HFFc6 (cell line): ENCODE measurements at regions not wholly inside any gene's neighbourhood (a gene's known extent, or its start where the extent isn't known, plus 50 kb on each side); places are given as distances from the start of the nearest gene placed in this dataset.

Experiments
- DNase-seq: peaks from one replicate; pipeline ENCODE4 v3.0.0-alpha.2; 2018
- H3K27ac Mint-ChIP-seq: 2 replicates; pipeline ENCODE4 v1.8.0; 2020; ENCODE audit warnings: mild to moderate bottlenecking, mixed read lengths
- H3K27me3 Mint-ChIP-seq: 2 replicates; pipeline ENCODE4 v1.8.0; 2021; ENCODE audit warnings: mild to moderate bottlenecking, moderate library complexity, mixed read lengths; ENCODE audit not compliant: insufficient read depth
- H3K36me3 Mint-ChIP-seq: 2 replicates; pipeline ENCODE4 v1.8.0; 2021; ENCODE audit warnings: low read depth, mixed read lengths
- H3K4me1 Mint-ChIP-seq: 2 replicates; pipeline ENCODE4 v1.8.0; 2020; ENCODE audit warnings: low read depth, mixed read lengths
- H3K4me3 Mint-ChIP-seq: 2 replicates; pipeline ENCODE4 v1.8.0; 2020; ENCODE audit warnings: mild to moderate bottlenecking, moderate library complexity, mixed read lengths
- H3K9me3 Mint-ChIP-seq: 2 replicates; pipeline ENCODE4 v1.8.0; 2020; ENCODE audit warnings: mild to moderate bottlenecking, mixed read lengths
- CTCF ChIP-seq: fragments of 200-600 bp; sonication (generic); IDR thresholded peaks from 2 replicates; pipeline ENCODE4 v1.5.0; 2021; ENCODE audit warnings: antibody characterized with exemption, mild to moderate bottlenecking

DNA sequence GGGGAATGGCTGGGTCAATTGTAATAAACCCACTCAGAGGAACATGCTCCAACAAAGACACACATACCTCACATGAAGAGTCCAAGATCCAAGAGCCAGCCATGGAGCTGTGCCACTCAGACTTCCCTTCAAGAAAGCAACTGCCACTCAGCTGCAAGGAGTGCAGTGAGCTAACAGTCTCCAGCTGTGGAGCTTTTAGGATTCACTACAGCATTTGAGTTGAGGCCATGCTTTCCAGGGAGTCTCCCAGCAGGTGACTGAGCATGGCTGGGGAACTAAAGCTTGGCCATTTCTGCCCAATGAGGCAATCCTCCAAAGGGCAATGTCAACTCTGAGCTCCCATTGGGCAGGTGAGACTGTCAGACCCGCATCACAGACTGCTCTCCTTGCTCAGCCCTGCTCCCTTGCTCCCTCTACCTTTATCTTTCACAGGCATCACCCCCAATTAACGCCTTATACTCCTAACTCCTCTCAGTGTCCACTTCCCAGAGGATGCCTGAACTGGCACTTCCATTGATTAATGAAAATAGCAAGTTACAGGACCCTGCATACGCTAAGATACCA is 165.3 kb upstream of the CTNNB1 start:
- no peak overlapping the region for H3K4me3 Mint-ChIP-seq
- no peaks in the 10 kb centered on the region for H3K27me3 Mint-ChIP-seq
- H3K9me3 Mint-ChIP-seq: peaks cover 19% of the 10 kb centered on the region
- H3K36me3 Mint-ChIP-seq: no peaks in the 10 kb centered on the region
- H3K27ac Mint-ChIP-seq: no peak overlapping the region
- no peaks in the 10 kb centered on the region for H3K4me1 Mint-ChIP-seq
- DNase-seq: no peak
- no peak for TF ChIP-seq CTCF

- H3K27ac Mint-ChIP-seq: no peak overlapping the region
- no peak for DNase-seq
- H3K4me1 Mint-ChIP-seq: no peaks in the 10 kb centered on the region
- H3K4me3 Mint-ChIP-seq: no peak overlapping the region
- H3K9me3 Mint-ChIP-seq: peaks cover 19% of the 10 kb centered on the region
- no peaks in the 10 kb centered on the region; the same call in 1 of the 2 replicates for H3K27me3 Mint-ChIP-seq
- no peak for TF ChIP-seq CTCF
- no peaks in the 10 kb centered on the region for H3K36me3 Mint-ChIP-seq
These were observed 163.8 kb upstream of the CTNNB1 start for GRCh38 chr3:41035456-41036022.

DNA sequence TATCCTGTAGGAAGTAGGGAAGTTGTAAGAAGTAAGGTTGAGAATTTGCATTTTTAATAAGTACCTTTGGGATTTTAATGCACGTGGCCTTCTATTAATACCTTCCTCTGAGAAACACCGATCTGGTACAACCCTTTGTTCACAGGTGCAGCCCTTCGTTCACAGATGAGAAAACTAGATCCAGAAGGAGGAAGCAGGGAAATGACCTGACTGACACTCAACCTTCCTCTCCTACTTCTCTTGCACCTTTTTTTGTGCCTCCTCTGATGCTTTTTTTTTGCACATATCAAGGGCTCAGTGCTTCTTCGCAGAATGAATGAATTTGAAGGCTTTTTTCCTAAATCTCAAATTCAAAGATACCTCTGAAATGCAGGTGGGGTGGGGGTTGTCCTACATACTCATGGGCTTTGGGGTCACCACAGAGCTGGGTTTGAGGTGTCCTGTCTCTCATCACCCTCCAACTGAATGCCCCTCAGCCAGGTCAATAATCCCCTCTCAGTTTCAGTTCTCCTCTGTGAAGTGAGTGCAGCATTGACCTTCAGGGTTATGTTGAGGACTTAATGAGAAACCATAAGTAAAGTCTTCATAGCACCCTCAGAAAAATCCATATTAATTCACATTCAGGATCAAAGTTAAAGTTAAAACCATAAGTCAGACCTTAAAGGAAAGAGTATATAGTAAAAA is 161.5 kb upstream of the CTNNB1 start:
- Mint-ChIP-seq H3K27ac (no peak overlapping the region), H3K36me3 (no peaks in the 10 kb centered on the region), H3K27me3 (no peaks in the 10 kb centered on the region; the same call in none of the 2 replicates), H3K4me1 (no peaks in the 10 kb centered on the region), H3K9me3 (peaks cover 19% of the 10 kb centered on the region), H3K4me3 (no peak overlapping the region)
- DNase-seq: no peak
- TF ChIP-seq CTCF: no peak

- H3K27ac Mint-ChIP-seq: no peak overlapping the region
- DNase-seq: no peak
- H3K27me3 Mint-ChIP-seq: no peaks in the 10 kb centered on the region; the same call in none of the 2 replicates
- TF ChIP-seq CTCF: no peak
- H3K4me1 Mint-ChIP-seq: no peaks in the 10 kb centered on the region
- H3K9me3 Mint-ChIP-seq: peaks cover 21% of the 10 kb centered on the region
- no peaks in the 10 kb centered on the region for H3K36me3 Mint-ChIP-seq
- no peak overlapping the region for H3K4me3 Mint-ChIP-seq
These were observed 159.0 kb upstream of the CTNNB1 start for GRCh38 chr3:41040256-41040655.

- no peaks in the 10 kb centered on the region for H3K36me3 Mint-ChIP-seq
- H3K9me3 Mint-ChIP-seq: peaks cover 23% of the 10 kb centered on the region
- no peak overlapping the region for H3K4me3 Mint-ChIP-seq
- no peaks in the 10 kb centered on the region; the same call in none of the 2 replicates for H3K27me3 Mint-ChIP-seq
- no peak for TF ChIP-seq CTCF
- no peak overlapping the region for H3K27ac Mint-ChIP-seq
- DNase-seq: no peak
- H3K4me1 Mint-ChIP-seq: no peaks in the 10 kb centered on the region
These were observed 157.8 kb upstream of the CTNNB1 start for GRCh38 chr3:41041462-41041861.
